WTC11 (cell line): ENCODE measurements at regions not wholly inside any gene's neighbourhood (a gene's known extent, or its start where the extent isn't known, plus 50 kb on each side); places are given as distances from the start of the nearest gene placed in this dataset.

Experiments
- ATAC-seq: fragments of 200-7000 bp; cut with Tn5 transposase; 2 replicates; pipeline ENCODE4 v1.10.0; 2021; ENCODE audit warnings: mild to moderate bottlenecking, moderate library complexity
- CTCF ChIA-PET: fragments of 300-600 bp; sonication (Branson Sonifier 250); formaldehyde crosslinking; loops from one replicate; lab custom pipeline; 2021; ENCODE audit warnings: antibody characterized with exemption; lab: Charles Lee
- POLR2A ChIA-PET: fragments of 350-600 bp; sonication (Branson Sonifier 250); formaldehyde crosslinking; loops from one replicate; lab custom pipeline; 2021; ENCODE audit warnings: antibody characterized with exemption; lab: Charles Lee
- DNase-seq: peaks from one replicate; pipeline ENCODE4 v3.0.0; 2021; ENCODE audit warnings: low spot score
- H3K27ac Mint-ChIP-seq: 2 replicates; pipeline ENCODE4 v1.8.0; 2021; ENCODE audit warnings: mixed read lengths
- H3K27me3 Mint-ChIP-seq: 2 replicates; pipeline ENCODE4 v1.8.0; 2021; ENCODE audit warnings: low read depth, mild to moderate bottlenecking, moderate library complexity, mixed read lengths
- H3K36me3 Mint-ChIP-seq: 2 replicates; pipeline ENCODE4 v1.8.0; 2021; ENCODE audit warnings: mixed read lengths
- H3K4me1 Mint-ChIP-seq: 2 replicates; pipeline ENCODE4 v1.8.0; 2022; ENCODE audit warnings: mixed read lengths
- H3K4me3 Mint-ChIP-seq: 2 replicates; pipeline ENCODE4 v1.8.0; 2021; ENCODE audit warnings: mild to moderate bottlenecking, moderate library complexity, mixed read lengths
- H3K9me3 Mint-ChIP-seq: 2 replicates; pipeline ENCODE4 v1.8.0; 2021; ENCODE audit warnings: mixed read lengths
- ATF2 ChIP-seq: sonication (generic); formaldehyde crosslinking; IDR thresholded peaks from 2 replicates; pipeline ENCODE4 v1.8.1; 2022; ENCODE audit warnings: low read depth, missing genetic modification reagents, borderline replicate concordance
- CDX4 ChIP-seq: fragments of 250-450 bp; sonication (Bioruptor Pico); IDR thresholded peaks from 2 replicates; pipeline ENCODE4 v1.9.0; 2021; ENCODE audit warnings: moderate library complexity, mild to moderate bottlenecking, inconsistent platforms, borderline replicate concordance
- CREB1 ChIP-seq: sonication (generic); formaldehyde crosslinking; IDR thresholded peaks from 2 replicates; pipeline ENCODE4 v1.8.0; 2023; ENCODE audit warnings: mild to moderate bottlenecking, missing genetic modification reagents
- CTCF ChIP-seq: fragments of 200-600 bp; IDR thresholded peaks from 2 replicates; pipeline ENCODE4 v1.8.0; 2022; ENCODE audit warnings: antibody characterized with exemption
- E2F1 ChIP-seq: sonication (generic); formaldehyde crosslinking; IDR thresholded peaks from 2 replicates; pipeline ENCODE4 v1.8.0; 2022; ENCODE audit warnings: mild to moderate bottlenecking, missing genetic modification reagents
- ETV6 ChIP-seq: sonication (generic); formaldehyde crosslinking; IDR thresholded peaks from 2 replicates; pipeline ENCODE4 v1.8.1; 2022; ENCODE audit warnings: mild to moderate bottlenecking, missing genetic modification reagents
- IRF1 ChIP-seq: sonication (generic); formaldehyde crosslinking; IDR thresholded peaks from 2 replicates; pipeline ENCODE4 v1.8.0; 2023; ENCODE audit warnings: missing genetic modification reagents
- KAT7 ChIP-seq: sonication (generic); formaldehyde crosslinking; IDR thresholded peaks from 2 replicates; pipeline ENCODE4 v1.8.1; 2023; ENCODE audit warnings: missing genetic modification reagents, mild to moderate bottlenecking, borderline replicate concordance
- MAX ChIP-seq: sonication (generic); formaldehyde crosslinking; IDR thresholded peaks from 2 replicates; pipeline ENCODE4 v1.8.0; 2022; ENCODE audit warnings: mild to moderate bottlenecking, missing genetic modification reagents
- NFE2L1 ChIP-seq: sonication (generic); formaldehyde crosslinking; IDR thresholded peaks from 2 replicates; pipeline ENCODE4 v1.8.1; 2023; ENCODE audit warnings: missing genetic modification reagents
- NR1H2 ChIP-seq: sonication (generic); formaldehyde crosslinking; IDR thresholded peaks from 2 replicates; pipeline ENCODE4 v1.9.0; 2021; ENCODE audit warnings: mild to moderate bottlenecking, moderate library complexity, missing genetic modification reagents
- PREB ChIP-seq: sonication (generic); formaldehyde crosslinking; IDR thresholded peaks from 2 replicates; pipeline ENCODE4 v1.8.1; 2022; ENCODE audit warnings: mild to moderate bottlenecking, missing genetic modification reagents, moderate library complexity, borderline replicate concordance
- SMAD4 ChIP-seq: sonication (generic); formaldehyde crosslinking; IDR thresholded peaks from 2 replicates; pipeline ENCODE4 v1.8.0; 2022; ENCODE audit warnings: mild to moderate bottlenecking, missing genetic modification reagents
- SP1 ChIP-seq: sonication (generic); formaldehyde crosslinking; conservative IDR thresholded peaks from 2 replicates; pipeline ENCODE4 v1.8.1; 2022; ENCODE audit warnings: missing genetic modification reagents
- STAT6 ChIP-seq: sonication (generic); formaldehyde crosslinking; conservative IDR thresholded peaks from 2 replicates; pipeline ENCODE4 v1.8.1; 2023; ENCODE audit warnings: mild to moderate bottlenecking, low read depth, missing genetic modification reagents, moderate library complexity
- TEAD4 ChIP-seq: sonication (generic); formaldehyde crosslinking; IDR thresholded peaks from 2 replicates; pipeline ENCODE4 v1.8.0; 2022; ENCODE audit warnings: mild to moderate bottlenecking, missing genetic modification reagents
- USF2 ChIP-seq: sonication (generic); formaldehyde crosslinking; IDR thresholded peaks from 2 replicates; pipeline ENCODE4 v1.8.1; 2023; ENCODE audit warnings: mild to moderate bottlenecking, missing genetic modification reagents, moderate library complexity
- ZNF416 ChIP-seq: fragments of 250-450 bp; sonication (Bioruptor Pico); IDR thresholded peaks from 2 replicates; pipeline ENCODE4 v1.9.0; 2021; ENCODE audit warnings: mild to moderate bottlenecking, inconsistent platforms
- ZNF425 ChIP-seq: fragments of 250-450 bp; sonication (Bioruptor Pico); conservative IDR thresholded peaks from 2 replicates; pipeline ENCODE4 v1.9.0; 2021; ENCODE audit warnings: mild to moderate bottlenecking

- Mint-ChIP-seq H3K36me3 (no peaks in the 10 kb centered on the region; the same call in 1 of the 2 replicates), H3K27me3 (no peaks in the 10 kb centered on the region; the same call in 1 of the 2 replicates), H3K4me1 (peaks cover 52% of the 10 kb centered on the region), H3K4me3 (no peak overlapping the region), H3K27ac (no peak overlapping the region), H3K9me3 (no peaks in the 10 kb centered on the region)
- ChIA-PET CTCF (interaction anchor here (0.6 kb wide), 1 partner anchor 49 kb away, joined by 3 read pairs; no protein-coding TSS in a partner anchor), POLR2A (no interaction called here)
- ATAC-seq (no peak), DNase-seq (no peak)
- TF ChIP-seq CREB1 (CRISPR knock-in tag) = no peak
- no peak for TF ChIP-seq MAX (CRISPR knock-in tag)
- TF ChIP-seq ETV6 (CRISPR knock-in tag) = no peak
- no peak for TF ChIP-seq PREB (CRISPR knock-in tag)
- no peak for TF ChIP-seq SP1
- TF ChIP-seq KAT7 (CRISPR knock-in tag) = no peak
- TF ChIP-seq TEAD4 = no peak
- no peak for TF ChIP-seq USF2 (CRISPR knock-in tag)
- no peak for TF ChIP-seq CDX4 (CRISPR knock-in tag)
- no peak for TF ChIP-seq IRF1 (CRISPR knock-in tag)
- no peak for TF ChIP-seq NR1H2
- no peak for TF ChIP-seq CTCF
- TF ChIP-seq ATF2 (CRISPR knock-in tag) = no peak
- TF ChIP-seq ZNF425 (CRISPR knock-in tag) = no peak
- TF ChIP-seq NFE2L1 = no peak
- TF ChIP-seq E2F1 = no peak
- TF ChIP-seq STAT6 (CRISPR knock-in tag) = no peak
- no peak for TF ChIP-seq ZNF416 (CRISPR knock-in tag)
- no peak for TF ChIP-seq SMAD4 (CRISPR knock-in tag)
These were observed 2115.5 kb upstream of the CELF4 start for GRCh38 chr18:39681061-39681460.
